GM18511 (cell line): ENCODE measurements at regions not wholly inside any gene's neighbourhood (a gene's known extent, or its start where the extent isn't known, plus 50 kb on each side); places are given as distances from the start of the nearest gene placed in this dataset.
"Not testable (repeated sequence)": the region's sequence is repeated elsewhere in the genome, so short reads cannot be mapped to it uniquely, and the experiment has no call there.

Experiments
- ATAC-seq: cut with Tn5 transposase; IDR thresholded peaks from one replicate; pipeline ENCODE4 v1.9.1; 2021; ENCODE audit warnings: mild to moderate bottlenecking, moderate library complexity; ENCODE audit not compliant: unreplicated experiment

DNA sequence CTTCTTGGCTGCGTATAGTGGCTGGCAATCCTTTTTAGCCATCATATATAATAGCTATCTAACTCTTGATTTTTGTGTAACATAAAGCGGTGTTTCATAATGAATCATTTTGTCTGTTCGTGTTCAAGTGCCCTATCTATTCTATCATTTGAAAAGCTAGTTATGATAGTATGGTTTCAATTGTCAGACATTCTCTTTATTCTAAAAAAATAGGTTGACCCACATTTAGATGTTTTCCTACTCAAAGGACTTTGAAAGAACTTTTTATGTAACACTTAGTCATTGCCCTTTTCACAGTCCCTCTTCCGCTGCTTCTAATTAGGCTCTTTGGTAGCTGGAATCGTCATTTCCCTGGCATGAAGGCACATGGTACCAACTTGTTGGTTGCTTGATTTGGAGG, 272.2 kb upstream of the B3GALT2 start:
- ATAC-seq: no peak

DNA sequence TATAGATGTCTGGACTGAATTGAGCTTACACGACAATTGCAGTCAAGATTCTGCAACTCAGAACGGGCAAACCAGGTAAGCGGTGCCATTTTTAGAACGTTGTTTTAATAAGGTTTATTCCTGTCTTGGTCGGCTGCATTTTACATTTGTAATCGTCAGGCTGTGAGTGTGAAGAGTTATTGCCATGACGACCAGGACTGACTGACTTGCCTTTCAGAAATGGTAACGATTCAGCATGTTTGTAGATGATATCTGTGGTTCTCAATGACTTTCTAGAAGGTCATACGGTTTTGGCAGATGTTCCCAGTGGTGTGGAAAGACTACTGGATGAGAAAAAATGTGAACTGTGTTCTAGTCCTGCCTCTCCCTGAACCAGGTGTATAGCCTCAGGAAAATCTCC, 271.3 kb upstream of the B3GALT2 start:
- no peak for ATAC-seq

DNA sequence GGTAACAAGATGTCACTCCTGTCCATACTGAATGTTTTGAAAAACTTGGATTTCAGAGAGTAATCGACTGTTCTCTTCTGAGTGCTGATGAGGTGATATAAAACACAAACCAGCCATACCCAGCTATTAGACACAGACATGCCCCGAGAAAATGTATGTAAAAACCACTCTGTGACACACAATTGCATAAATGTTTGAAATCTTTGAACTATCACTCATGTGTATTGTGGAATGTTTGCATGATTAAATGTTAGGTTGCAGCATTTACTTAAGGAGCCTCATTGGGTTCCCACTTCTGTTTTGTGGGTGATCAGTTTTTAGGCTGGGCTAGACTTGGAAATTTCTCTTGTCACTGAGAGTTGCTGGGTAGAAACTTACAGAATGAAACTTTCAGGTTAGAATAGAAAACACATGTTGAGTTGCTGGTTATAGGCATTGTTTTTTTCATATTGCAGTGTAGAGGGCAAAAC, 270.4 kb upstream of the B3GALT2 start:
- ATAC-seq: no peak

DNA sequence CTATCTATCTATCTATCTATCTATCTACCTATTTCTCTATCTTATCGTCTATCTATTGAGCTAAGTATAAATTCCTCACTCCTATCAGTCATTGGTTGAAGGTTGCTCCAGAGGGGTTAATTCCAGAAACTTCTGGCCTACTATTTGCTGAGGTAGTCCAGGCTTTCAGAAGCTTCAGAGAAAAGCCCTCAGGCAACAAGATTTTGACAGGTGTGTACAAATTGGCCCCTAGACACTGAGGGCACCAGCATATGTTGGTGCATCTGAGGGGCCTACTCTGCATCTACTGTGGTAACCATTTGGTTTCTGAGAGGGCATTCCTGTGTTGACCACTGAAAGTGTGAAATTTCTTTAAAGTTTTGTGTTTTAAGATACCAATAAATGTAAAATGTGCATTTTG, 265.2 kb upstream of the B3GALT2 start:
- no peak for ATAC-seq

DNA sequence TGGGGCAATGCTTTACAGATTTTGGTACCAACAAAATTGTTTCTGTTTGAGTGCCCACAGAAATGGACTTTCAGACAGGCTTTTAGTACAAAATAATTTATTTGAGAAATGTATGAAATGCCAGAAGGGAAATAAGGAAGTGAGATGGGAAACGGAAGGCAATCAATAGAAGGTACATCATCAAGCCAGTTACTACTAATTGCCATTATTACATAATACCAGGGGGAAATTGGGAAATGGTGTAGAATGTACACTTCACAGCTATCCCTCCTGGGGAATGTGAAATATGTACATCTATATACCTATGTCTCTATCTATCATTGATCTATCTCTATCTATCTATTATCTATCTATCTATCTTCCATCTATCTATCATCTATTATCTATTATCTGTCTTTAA, 264.6 kb upstream of the B3GALT2 start:
- ATAC-seq: no peak

DNA sequence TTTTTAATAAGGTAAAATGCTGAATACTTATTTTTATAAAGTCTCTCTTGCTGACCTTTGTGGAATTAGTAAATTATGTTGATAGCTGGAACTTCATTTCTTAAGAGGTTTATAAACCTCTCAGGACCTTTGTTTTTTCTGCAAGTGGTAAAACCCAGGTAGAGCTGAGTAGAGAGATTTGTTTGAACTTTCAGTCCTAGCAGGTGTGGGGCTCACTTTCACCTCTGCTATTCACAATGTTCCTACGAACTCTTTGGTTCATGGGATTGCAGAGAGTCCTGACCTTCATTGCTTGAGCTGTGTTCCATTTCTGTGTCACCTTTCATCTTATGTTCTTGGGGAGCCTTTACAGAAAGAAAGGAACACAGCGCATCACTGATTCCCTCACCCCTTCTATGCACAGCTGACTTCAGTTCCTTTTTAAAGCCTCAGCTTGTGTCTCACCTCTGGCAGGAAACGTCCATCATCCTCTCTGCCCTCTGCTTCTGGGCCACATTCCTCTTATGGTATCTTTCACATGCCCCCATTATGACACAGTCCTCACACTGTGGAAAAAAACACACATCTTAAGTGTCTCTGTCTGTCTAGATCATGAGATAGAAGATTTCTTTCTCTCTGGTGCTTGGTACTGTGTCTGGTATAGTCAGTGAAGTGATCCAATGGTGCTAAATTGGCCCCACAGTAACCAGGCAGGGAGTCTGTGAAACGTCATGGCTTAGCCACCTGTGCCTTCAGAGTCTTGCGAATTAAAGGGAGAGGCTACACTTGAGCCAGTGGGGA, 262.5 kb upstream of the B3GALT2 start:
- ATAC-seq: peak; percentile 94

DNA sequence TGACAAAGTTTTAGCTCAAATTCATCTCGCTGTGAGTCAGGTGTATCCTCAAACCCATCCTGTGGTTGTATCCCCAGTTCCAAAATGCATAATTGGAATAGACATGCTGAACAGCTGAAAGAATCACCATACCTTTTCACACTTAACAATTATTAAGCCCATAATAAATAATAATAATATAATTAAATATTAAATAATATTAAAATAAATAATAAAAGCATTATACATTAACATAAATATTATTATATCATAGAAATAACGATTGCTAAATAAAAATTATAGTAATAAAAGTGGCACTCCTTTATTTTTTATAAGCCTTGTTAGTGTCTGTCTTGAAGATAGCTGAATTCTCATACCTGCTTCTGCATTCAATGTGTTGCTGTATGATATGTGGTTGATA, 257.5 kb upstream of the B3GALT2 start:
- no peak for ATAC-seq

DNA sequence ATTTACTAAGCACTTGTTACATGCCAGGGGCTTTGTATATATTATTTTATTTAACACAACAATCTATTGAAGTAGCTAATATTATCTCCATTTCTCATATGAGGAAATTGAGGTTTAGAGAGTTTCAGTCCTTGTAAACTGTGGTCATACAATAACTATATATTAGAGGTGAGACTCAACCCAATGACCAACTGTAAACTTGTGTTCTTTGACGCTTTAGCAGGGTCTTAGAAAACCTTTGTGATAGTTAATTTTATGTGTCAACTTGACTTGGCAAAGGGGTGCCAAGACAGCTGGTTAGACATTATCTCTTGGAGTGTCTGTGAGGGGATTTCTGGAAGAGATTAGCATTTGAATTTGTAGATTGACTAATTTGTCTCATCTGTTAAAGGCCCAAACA, 252.4 kb upstream of the B3GALT2 start:
- ATAC-seq: peak; percentile 76

DNA sequence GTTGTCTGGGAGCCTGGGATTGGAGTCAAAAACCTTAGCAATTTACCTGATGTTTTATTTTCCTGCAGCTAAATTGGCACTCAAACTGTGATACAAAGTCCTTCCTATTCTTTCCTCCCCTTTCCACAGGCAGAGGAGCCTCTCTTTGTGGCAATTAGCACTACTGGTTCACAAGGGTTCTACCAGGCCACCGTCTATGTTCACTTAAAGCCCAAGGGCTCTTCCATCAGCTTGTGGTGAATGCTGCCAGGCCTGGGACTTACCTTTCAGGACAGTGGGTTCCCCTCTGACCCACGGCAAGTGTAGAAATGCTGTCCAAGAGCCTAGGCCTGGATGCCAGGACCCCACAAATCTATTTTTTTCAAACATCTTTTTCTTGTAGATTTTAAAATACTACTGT, 251.9 kb upstream of the B3GALT2 start:
- ATAC-seq: peak; percentile 19

DNA sequence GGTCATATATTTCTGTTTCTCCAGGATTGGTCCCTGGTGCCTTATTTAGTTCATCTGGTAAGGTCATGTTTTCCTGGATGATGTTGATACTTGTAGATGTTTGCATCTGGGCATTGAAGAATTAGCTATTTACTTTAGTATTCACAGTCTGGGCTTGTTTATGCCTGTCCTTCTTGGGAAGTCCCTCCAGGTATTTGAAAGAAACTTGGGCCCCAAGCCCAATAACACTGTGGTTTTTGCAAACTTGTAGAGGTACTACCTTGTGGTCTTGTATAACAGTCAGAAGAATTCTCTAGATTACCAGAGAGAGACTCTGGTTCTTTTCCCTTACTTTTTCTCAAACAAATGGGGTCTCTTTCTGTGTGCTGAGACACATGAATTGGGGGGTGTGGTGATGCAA, 251.4 kb upstream of the B3GALT2 start:
- ATAC-seq: peak; percentile 83

DNA sequence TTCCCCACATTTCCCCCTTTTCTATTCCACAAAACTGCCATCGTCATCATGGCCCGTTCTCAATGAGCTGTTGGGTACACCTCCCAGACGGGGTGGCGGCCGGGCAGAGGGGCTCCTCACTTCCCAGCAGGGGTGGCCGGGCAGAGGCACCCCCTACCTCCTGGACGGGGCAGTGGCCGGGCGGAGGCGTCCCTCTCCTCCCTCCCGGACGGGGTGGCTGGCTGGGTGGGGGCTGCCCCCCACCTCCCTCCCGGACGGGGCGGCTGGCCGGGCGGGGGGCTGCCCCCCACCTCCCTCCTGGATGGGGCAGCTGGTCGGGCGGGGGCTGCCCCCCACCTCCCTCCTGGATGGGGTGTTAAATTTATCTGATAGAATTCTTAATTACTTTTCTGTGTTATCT, 250.9 kb upstream of the B3GALT2 start:
- ATAC-seq: not testable (repeated sequence)

DNA sequence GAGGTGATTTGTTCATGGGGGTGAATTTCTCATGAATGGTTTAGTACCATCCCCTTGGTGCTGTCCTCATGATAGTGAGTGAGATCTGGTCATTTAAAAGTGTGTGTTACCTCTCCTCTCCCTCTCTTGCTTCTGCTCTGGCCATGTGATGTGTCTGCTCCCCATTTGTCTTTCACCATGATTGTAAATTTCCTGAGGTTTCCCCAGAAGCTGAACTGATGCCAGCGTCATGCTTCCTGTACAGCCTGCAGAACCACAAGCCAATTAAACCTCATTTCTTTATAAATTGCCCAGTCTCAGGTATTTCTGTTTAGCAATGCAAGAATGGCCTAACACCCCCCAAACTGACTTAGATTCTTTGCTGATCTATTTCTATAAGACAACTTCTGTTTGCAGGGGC, 249.4 kb upstream of the B3GALT2 start:
- no peak for ATAC-seq

DNA sequence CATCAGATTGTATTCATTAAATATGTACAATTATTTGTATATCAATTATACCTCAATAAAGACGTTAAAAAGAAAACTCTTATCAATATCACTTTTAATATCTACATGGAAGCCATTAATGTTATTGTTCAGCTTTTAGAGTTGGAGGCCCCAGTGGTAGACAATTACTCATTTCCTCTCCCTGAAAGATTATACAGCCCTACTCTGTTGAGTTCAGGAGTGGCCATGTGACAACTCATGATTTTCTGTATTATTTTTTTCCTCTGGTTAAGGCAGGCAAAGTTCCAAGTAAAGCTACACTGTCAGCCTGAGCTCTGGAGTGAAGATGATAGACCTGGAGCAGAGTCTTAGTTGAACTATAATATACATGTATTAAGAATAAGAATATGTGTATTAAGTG, 247.9 kb upstream of the B3GALT2 start:
- ATAC-seq: no peak

DNA sequence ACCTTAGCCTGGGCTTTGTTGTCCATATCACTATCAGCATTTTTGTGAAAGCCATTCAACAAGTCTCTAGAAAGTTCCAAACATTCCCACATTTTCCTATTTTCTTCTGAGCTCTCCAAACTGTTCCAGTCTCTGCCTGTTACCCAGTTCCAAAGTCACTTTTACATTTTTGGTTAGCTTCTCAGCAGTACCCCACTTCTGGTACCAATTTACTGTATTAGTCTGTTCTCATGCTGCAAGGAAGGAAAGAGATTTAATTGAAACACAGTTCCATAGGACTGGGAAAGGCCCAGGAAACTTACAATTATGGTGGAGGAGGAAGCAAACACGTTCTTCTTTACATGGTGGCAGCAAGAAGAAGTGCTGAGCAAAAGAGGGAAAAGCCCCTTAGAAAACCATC, 247.2 kb upstream of the B3GALT2 start:
- ATAC-seq: no peak

DNA sequence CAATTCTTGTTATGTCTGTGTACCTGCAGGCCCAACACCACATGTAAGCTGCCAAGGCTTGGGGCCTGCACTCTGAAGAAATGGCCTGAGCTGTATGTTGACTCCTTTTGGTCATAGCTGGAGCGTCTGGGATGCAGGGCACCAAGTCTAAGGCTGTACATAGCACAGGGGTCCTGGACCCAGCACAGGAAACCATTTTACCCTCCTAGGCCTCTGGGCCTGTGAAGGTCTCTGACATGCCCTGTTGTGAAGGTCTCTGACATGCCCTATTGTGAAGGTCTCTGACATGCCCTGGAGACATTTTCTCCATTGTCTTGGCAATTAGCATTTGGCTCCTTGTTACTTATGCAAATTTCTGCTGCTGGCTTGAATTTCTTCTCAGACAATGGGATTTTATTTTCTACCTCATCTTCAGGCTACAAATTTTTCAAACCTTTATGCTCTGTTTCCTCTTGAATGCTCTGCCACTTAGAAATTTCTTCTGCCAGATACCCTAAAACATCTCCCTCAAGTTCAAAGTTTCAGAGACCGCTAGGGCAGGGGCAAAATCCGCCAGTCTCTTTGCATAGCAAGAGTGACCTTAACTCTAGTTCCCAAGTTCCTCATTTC, 246.7 kb upstream of the B3GALT2 start:
- no peak for ATAC-seq

DNA sequence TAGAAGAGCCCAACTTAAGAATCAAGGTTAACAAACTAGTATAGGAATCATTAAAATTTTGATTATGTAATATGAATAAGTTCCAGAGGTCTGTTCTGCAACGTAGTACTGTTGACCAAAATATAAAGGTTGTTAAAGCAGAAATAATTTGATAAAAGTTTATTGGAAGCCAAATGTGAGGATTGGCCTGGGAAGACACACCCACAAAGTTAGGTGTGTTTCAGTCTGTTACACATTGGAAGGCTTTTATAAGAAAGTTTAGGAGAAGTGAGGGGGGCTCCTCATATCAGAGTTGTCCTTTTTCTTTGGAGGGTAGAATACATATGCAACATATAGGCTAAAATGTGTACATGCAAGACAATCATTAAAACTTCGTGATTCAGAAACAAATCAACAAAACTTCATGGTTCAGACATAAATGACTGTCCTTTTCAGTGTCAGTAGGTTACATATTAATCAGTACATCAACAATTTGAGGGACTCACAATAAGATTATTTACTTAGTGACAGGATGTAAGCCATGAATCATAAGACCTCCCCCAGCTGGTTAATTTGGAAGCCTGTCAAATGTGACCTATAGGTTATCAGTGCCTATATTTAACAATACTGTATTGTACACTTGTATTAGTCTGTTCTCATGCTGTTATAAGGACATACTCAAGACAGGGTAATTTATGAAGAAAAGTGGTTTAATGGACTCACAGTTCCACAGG, 245.0 kb upstream of the B3GALT2 start:
- no peak for ATAC-seq

DNA sequence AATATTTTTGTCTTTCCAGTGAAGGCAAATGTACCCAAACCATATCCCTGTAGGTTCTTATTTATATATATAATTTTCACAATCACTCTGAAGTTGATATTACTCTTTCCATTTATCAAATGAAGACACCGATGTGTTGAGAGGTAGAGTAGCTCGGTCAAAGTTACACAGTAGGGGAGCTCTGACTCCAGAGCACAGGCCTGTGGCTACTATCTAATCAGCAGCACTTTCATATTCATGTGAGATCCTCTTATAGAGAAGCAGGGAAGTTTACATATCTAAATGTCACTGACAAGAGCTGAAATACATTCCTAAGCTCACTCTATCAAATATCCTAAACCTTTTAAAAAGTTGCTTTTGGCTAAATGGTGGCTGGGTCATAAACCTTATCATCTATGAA, 241.1 kb upstream of the B3GALT2 start:
- ATAC-seq: no peak

DNA sequence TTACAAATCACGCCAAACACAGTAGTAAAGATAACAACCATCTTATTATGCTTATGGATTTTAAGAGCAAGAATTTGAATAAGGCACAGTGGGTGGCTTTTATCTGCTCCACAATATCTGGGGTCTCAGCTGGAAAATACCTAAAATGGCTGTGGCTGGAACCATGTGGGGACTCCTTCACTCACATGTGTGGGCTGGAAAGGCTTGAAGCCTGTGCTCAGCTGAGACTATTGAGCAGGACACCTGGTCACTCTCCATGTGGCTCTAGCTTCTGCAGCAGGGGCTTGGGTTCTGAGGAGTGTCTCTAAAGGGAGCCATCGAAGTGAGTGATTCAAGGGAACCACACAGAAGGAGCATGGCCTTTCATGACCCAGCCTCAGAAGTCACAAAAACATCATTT, 239.6 kb upstream of the B3GALT2 start:
- no peak for ATAC-seq

DNA sequence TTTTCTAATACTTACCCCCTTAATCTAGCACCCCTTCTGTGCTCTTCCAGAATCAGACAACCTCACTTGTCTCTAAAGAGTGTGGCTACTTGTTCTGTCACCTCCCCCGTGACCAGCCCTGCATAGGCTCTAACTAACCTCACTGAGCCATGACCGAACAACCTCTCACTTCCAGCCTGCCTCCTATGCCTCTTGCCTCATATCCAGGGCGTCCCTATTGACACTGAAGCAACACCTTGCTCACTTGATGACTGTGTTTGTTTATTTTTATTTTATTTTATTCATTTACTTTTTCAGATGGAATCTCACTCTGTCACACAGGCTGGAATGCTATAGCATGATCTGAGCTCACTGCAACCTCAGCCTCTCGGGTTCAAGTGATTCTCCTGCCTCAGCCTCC, 235.1 kb upstream of the B3GALT2 start:
- no peak for ATAC-seq

DNA sequence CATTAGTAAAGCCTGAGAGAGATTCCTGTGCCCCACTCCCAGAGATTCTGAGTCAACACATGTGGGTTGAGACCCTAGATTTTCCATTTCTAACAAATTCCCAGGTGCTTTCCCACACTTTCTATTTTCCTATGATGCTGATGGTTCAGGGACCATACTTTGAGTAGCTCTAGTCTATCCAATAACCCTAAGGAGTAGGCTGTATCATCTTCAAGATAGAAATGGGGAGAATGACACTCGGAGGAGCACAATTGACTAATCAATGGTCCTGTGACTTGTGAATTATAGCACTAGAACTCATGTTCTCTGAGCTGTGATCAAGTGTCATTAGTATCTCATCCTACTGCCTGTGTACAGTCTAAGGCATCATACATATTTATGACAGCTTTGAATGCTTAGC, 232.9 kb upstream of the B3GALT2 start:
- ATAC-seq: no peak

DNA sequence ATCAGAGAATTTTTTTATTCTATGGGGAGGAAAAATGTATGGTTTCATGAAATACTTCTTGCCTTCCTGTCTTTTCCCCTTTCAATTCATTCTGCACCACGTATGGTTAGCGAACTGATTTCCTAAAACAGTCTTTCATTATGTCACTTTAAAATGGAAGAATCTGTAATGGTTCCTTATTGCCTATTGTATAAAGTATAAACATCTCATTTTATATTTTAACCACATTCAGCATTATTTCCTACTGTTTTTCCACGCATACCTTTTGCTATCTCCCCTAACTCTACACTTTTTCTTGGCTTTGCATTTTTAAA, 232.3 kb upstream of the B3GALT2 start:
- no peak for ATAC-seq
